GM21528 (cell line): ENCODE measurements at regions not wholly inside any gene's neighbourhood (a gene's known extent, or its start where the extent isn't known, plus 50 kb on each side); places are given as distances from the start of the nearest gene placed in this dataset.
A peak's percentile ranks its signal among the peaks of the same experiment; 100 is the strongest.
"Not testable (repeated sequence)": the region's sequence is repeated elsewhere in the genome, so short reads cannot be mapped to it uniquely, and the experiment has no call there.

Source experiments
- ATAC-seq: cut with Tn5 transposase; IDR thresholded peaks from one replicate; pipeline ENCODE4 v1.9.1; 2021; ENCODE audit warnings: mild to moderate bottlenecking, moderate library complexity; ENCODE audit not compliant: unreplicated experiment, low FRiP score

GRCh38 chr5:62232218-62232617 is 73.8 kb upstream of the KIF2A start:
- ATAC-seq = not testable (repeated sequence)

- peak; percentile 62 for ATAC-seq
These were observed 72.6 kb upstream of the KIF2A start for GRCh38 chr5:62233083-62234046.

GRCh38 chr5:62236593-62236992 is 69.4 kb upstream of the KIF2A start:
- ATAC-seq = peak; percentile 45

- ATAC-seq = not testable (repeated sequence)
These were observed 68.1 kb upstream of the KIF2A start for GRCh38 chr5:62237944-62238343.

GRCh38 chr5:62238584-62238983 is 67.4 kb upstream of the KIF2A start:
- not testable (repeated sequence) for ATAC-seq

GRCh38 chr5:62240494-62240893 is 65.5 kb upstream of the KIF2A start:
- ATAC-seq = not testable (repeated sequence)

- not testable (repeated sequence) for ATAC-seq
These were observed 64.0 kb upstream of the KIF2A start for GRCh38 chr5:62242000-62242399.

- ATAC-seq = not testable (repeated sequence)
These were observed 63.0 kb upstream of the KIF2A start for GRCh38 chr5:62243046-62243445.

- ATAC-seq = not testable (repeated sequence)
These were observed 57.8 kb upstream of the KIF2A start for GRCh38 chr5:62248192-62248591.

- not testable (repeated sequence) for ATAC-seq
These were observed 55.9 kb upstream of the KIF2A start for GRCh38 chr5:62250085-62250484.

GRCh38 chr5:62250919-62251318 is 55.1 kb upstream of the KIF2A start:
- not testable (repeated sequence) for ATAC-seq

- not testable (repeated sequence) for ATAC-seq
These were observed 53.5 kb upstream of the KIF2A start for GRCh38 chr5:62252519-62252918.

GRCh38 chr5:62255551-62255950 is 50.5 kb upstream of the KIF2A start:
- not testable (repeated sequence) for ATAC-seq

- ATAC-seq = peak; percentile 66
These were observed 49.6 kb upstream of the KIF2A start for GRCh38 chr5:62256161-62257019.
